ENCODE measurements at regions not wholly inside any gene's neighbourhood (a gene's known extent, or its start where the extent isn't known, plus 50 kb on each side); places are given as distances from the start of the nearest gene placed in this dataset.

- no peak overlapping the region for H3K4me2 ChIP-seq
- BruUV-seq (replicated peaks): no TSS peak
- no peaks in the 10 kb centered on the region for H4K20me1 ChIP-seq (ENCODE audit: insufficient read depth)
- DNase-seq: no peak
- H3K79me2 ChIP-seq (ENCODE audit: low read depth): no peaks in the 10 kb centered on the region
- no peaks in the 10 kb centered on the region for H3K27me3 ChIP-seq (ENCODE audit: insufficient read depth, low read depth)
- no peaks in the 10 kb centered on the region for H3K36me3 ChIP-seq (ENCODE audit: low read depth)
- intact Hi-C loops (cut with micrococcal nuclease; ENCODE audit: unreplicated experiment): no loop called here
- TF ChIP-seq EZH2 (IDR thresholded peaks at IDR 0.05; ENCODE audit: low read depth) (no peak), CTCF (conservative IDR thresholded peaks at IDR 0.05) (no peak)
- H3K9me3 ChIP-seq (ENCODE audit: insufficient read depth, low read depth): no peaks in the 10 kb centered on the region
- ChIA-PET CTCF (no interaction called here), POLR2A (ENCODE audit: unreplicated experiment) (no interaction called here)
- no peaks in the 10 kb centered on the region for H3K4me1 ChIP-seq (replicated peaks; ENCODE audit: insufficient read depth)
- H2AFZ ChIP-seq: no peak overlapping the region
- no peaks in the 10 kb centered on the region for H3F3A ChIP-seq (ENCODE audit: insufficient read depth, low read depth)
- no peak overlapping the region for H3K4me3 ChIP-seq
- H3K9me2 ChIP-seq (ENCODE audit: insufficient read depth): no peaks in the 10 kb centered on the region
- no peak overlapping the region for H3K27ac ChIP-seq
Measured at GRCh38 chr20:11221046-11221445, 547.2 kb upstream of the JAG1 start.

GRCh38 chr20:11222243-11222642 is 548.4 kb upstream of the JAG1 start:
- Histone ChIP-seq H3K4me3 (no peak overlapping the region), H3K27ac (no peak overlapping the region), H3K27me3 (ENCODE audit: insufficient read depth, low read depth) (no peaks in the 10 kb centered on the region), H3K9me2 (ENCODE audit: insufficient read depth) (no peaks in the 10 kb centered on the region), H3K9me3 (ENCODE audit: insufficient read depth, low read depth) (no peaks in the 10 kb centered on the region), H3K36me3 (ENCODE audit: low read depth) (no peaks in the 10 kb centered on the region), H3K4me1 (replicated peaks; ENCODE audit: insufficient read depth) (no peaks in the 10 kb centered on the region), H3K79me2 (ENCODE audit: low read depth) (no peaks in the 10 kb centered on the region), H2AFZ (no peak overlapping the region), H4K20me1 (ENCODE audit: insufficient read depth) (no peaks in the 10 kb centered on the region), H3K4me2 (no peak overlapping the region), H3F3A (ENCODE audit: insufficient read depth, low read depth) (no peaks in the 10 kb centered on the region)
- BruUV-seq (replicated peaks): no TSS peak
- intact Hi-C loops (cut with micrococcal nuclease; ENCODE audit: unreplicated experiment): no loop called here
- no peak for DNase-seq
- TF ChIP-seq EZH2 (IDR thresholded peaks at IDR 0.05; ENCODE audit: low read depth): no peak
- TF ChIP-seq CTCF (conservative IDR thresholded peaks at IDR 0.05): no peak
- CTCF ChIA-PET: no interaction called here
- POLR2A ChIA-PET (ENCODE audit: unreplicated experiment): no interaction called here

GRCh38 chr20:11227602-11228001 is 553.8 kb upstream of the JAG1 start:
- CTCF ChIA-PET: no interaction called here
- TF ChIP-seq CTCF (conservative IDR thresholded peaks at IDR 0.05) (no peak), EZH2 (IDR thresholded peaks at IDR 0.05; ENCODE audit: low read depth) (no peak)
- H3K27me3 ChIP-seq (ENCODE audit: insufficient read depth, low read depth): no peaks in the 10 kb centered on the region
- no peaks in the 10 kb centered on the region for H3K9me3 ChIP-seq (ENCODE audit: insufficient read depth, low read depth)
- no peaks in the 10 kb centered on the region for H3K79me2 ChIP-seq (ENCODE audit: low read depth)
- intact Hi-C loops (cut with micrococcal nuclease; ENCODE audit: unreplicated experiment): no loop called here
- no peak for DNase-seq
- H3K27ac ChIP-seq: no peak overlapping the region
- no peak overlapping the region for H2AFZ ChIP-seq
- no peaks in the 10 kb centered on the region for H3K36me3 ChIP-seq (ENCODE audit: low read depth)
- H3F3A ChIP-seq (ENCODE audit: insufficient read depth, low read depth): peaks cover 16% of the 10 kb centered on the region
- BruUV-seq (replicated peaks): no TSS peak
- POLR2A ChIA-PET (ENCODE audit: unreplicated experiment): no interaction called here
- no peaks in the 10 kb centered on the region for H3K9me2 ChIP-seq (ENCODE audit: insufficient read depth)
- no peaks in the 10 kb centered on the region for H4K20me1 ChIP-seq (ENCODE audit: insufficient read depth)
- H3K4me3 ChIP-seq: no peak overlapping the region
- no peak overlapping the region for H3K4me2 ChIP-seq
- H3K4me1 ChIP-seq (replicated peaks; ENCODE audit: insufficient read depth): peaks cover 17% of the 10 kb centered on the region
